GM12878 (cell line): ENCODE measurements at regions not wholly inside any gene's neighbourhood (a gene's known extent, or its start where the extent isn't known, plus 50 kb on each side); places are given as distances from the start of the nearest gene placed in this dataset.

Experiments used
- ATAC-seq: fragments of 200-7000 bp; cut with Tn5 transposase; 3 replicates; pipeline ENCODE4 v1.9.1; 2020; ENCODE audit warnings: mild to moderate bottlenecking, moderate library complexity
- BruUV-seq: library from RNA; stranded (reverse); fragments of 400-500 nt; replicated peaks from 2 replicates; lab custom pipeline; 2021; lab: Mats Ljungman, UMichigan
- CTCF ChIA-PET: fragments of 300-600 bp; sonication (Branson Sonifier 250); formaldehyde crosslinking; extraction: SDS; loops from one replicate; lab custom pipeline; 2021; ENCODE audit warnings: inconsistent platforms; lab: Yijun Ruan, JAX
- POLR2A ChIA-PET: fragments of 350-600 bp; formaldehyde crosslinking; extraction: SDS; loops from one replicate; lab custom pipeline; 2021; ENCODE audit warnings: inconsistent platforms; lab: Charles Lee
- RAD21 ChIA-PET: fragments of 300-600 bp; sonication (Branson Sonifier 250); formaldehyde crosslinking; loops from one replicate; lab custom pipeline; 2023; ENCODE audit warnings: antibody characterized with exemption; ENCODE audit not compliant: unreplicated experiment; lab: Charles Lee
- SMC1A ChIA-PET: fragments of 300-600 bp; sonication (Branson Sonifier 250); formaldehyde crosslinking; loops from one replicate; lab custom pipeline; 2023; ENCODE audit not compliant: unreplicated experiment, uncharacterized antibody; lab: Charles Lee
- DNase-seq: peaks from one replicate; pipeline ENCODE4 v3.0.0-alpha.2; 2011; ENCODE audit warnings: low read depth, low spot score
- FAIRE-seq: peaks from 3 replicates; lab custom pipeline; 2011; peaks lifted over from hg19 to GRCh38; lab: Jason Lieb, UNC
- H2AFZ ChIP-seq: 2 replicates; pipeline ENCODE4 v1.6.0; 2011; ENCODE audit warnings: low read depth, low read length, control low read depth; ENCODE audit not compliant: control insufficient read depth
- H3K27ac ChIP-seq: 2 replicates; pipeline ENCODE4 v1.5.1; 2011; ENCODE audit warnings: control low read depth; ENCODE audit not compliant: control insufficient read depth, insufficient read depth
- H3K27me3 ChIP-seq, 2 experiments: replicated peaks in 1 of 2; 2 replicates each; pipeline versions ENCODE4 v1.6.0 to v1.6.1; 2011; ENCODE audit warnings: low read length in 1 of 2; ENCODE audit not compliant: control insufficient read depth in 2 of 2, insufficient read depth in 2 of 2
- H3K36me3 ChIP-seq, 2 experiments: 2 replicates each; pipeline ENCODE4 v1.5.1; 2011; ENCODE audit warnings: low read length in 1 of 2; ENCODE audit not compliant: control insufficient read depth in 2 of 2, insufficient read depth in 2 of 2
- H3K4me1 ChIP-seq: 2 replicates; pipeline ENCODE4 v1.6.1; 2011; ENCODE audit warnings: mild to moderate bottlenecking, low read length, moderate library complexity, mixed read lengths; ENCODE audit not compliant: control insufficient read depth, insufficient read depth
- H3K4me2 ChIP-seq: 2 replicates; pipeline ENCODE4 v1.6.0; 2011; ENCODE audit warnings: control low read depth; ENCODE audit not compliant: control insufficient read depth, insufficient read depth
- H3K4me3 ChIP-seq: fragments of 200-600 bp; sonication (generic); 2 replicates; pipeline ENCODE4 v1.5.1; 2016
- H3K79me2 ChIP-seq: 2 replicates; pipeline ENCODE4 v1.6.0; 2011; ENCODE audit warnings: low read length; ENCODE audit not compliant: control insufficient read depth, insufficient read depth
- H3K9ac ChIP-seq: 2 replicates; pipeline ENCODE4 v1.8.0; 2011; ENCODE audit warnings: low read length, control low read depth, mixed read lengths; ENCODE audit not compliant: control insufficient read depth, insufficient read depth
- H3K9me3 ChIP-seq: replicated peaks from 3 replicates; pipeline ENCODE4 v1.5.1; 2011; ENCODE audit warnings: mild to moderate bottlenecking, low read length; ENCODE audit not compliant: control insufficient read depth, insufficient read depth
- H4K20me1 ChIP-seq: 2 replicates; pipeline ENCODE4 v1.6.0; 2011; ENCODE audit not compliant: control insufficient read depth, insufficient read depth
- CBX3 ChIP-seq: fragments of 200-600 bp; sonication (generic); IDR thresholded peaks from 2 replicates; pipeline ENCODE4 v1.6.1; 2016; ENCODE audit warnings: low read depth, borderline replicate concordance
- CHD1 ChIP-seq: IDR thresholded peaks from 2 replicates; pipeline ENCODE4 v1.6.1; 2012; ENCODE audit warnings: low read depth, low read length, improper control_type of control experiment
- ELK1 ChIP-seq: IDR thresholded peaks from 2 replicates; pipeline ENCODE4 v1.6.1; 2012; ENCODE audit warnings: low read depth, low read length, improper control_type of control experiment
- FOXM1 ChIP-seq: IDR thresholded peaks from 2 replicates; pipeline ENCODE4 v1.6.1; 2012; ENCODE audit warnings: low read depth, mild to moderate bottlenecking, inconsistent platforms, low read length, moderate library complexity
- HDGF ChIP-seq: fragments of 450-650 bp; IDR thresholded peaks from 2 replicates; pipeline ENCODE4 v1.6.1; 2016; ENCODE audit warnings: antibody characterized with exemption
- MEF2B ChIP-seq: fragments of 450-650 bp; IDR thresholded peaks from 2 replicates; pipeline ENCODE4 v1.6.1; 2018; ENCODE audit warnings: mild to moderate bottlenecking, moderate library complexity; ENCODE audit not compliant: partially characterized antibody, poor library complexity, severe bottlenecking
- USF2 ChIP-seq: IDR thresholded peaks from 2 replicates; pipeline ENCODE4 v1.6.1; 2011; ENCODE audit warnings: low read depth, low read length, improper control_type of control experiment, borderline replicate concordance
- ZBTB40 ChIP-seq: fragments of 450-650 bp; IDR thresholded peaks from 2 replicates; pipeline ENCODE4 v1.6.1; 2016; ENCODE audit warnings: mild to moderate bottlenecking, moderate library complexity, borderline replicate concordance
- ZNF207 ChIP-seq: fragments of 450-650 bp; IDR thresholded peaks from 2 replicates; pipeline ENCODE4 v1.6.1; 2014; ENCODE audit warnings: antibody characterized with exemption, mild to moderate bottlenecking, borderline replicate concordance
- WGBS: methylation state at CpG from one replicate; pipeline ENCODE4 v1.1.6; 2016; ENCODE audit warnings: low lambda C conversion rate; ENCODE audit not compliant: insufficient replicate concordance, insufficient coverage; ENCODE audit errors: missing lambda C conversion rate; 5-methylcytosine and 5-hydroxymethylcytosine counted together
- in situ Hi-C: fragments of 300-500 bp; cut with MboI; formaldehyde crosslinking; loops from 9 replicates; pipeline ENCODE4 v1.14.3; 2018; ENCODE audit warnings: mixed read lengths
- intact Hi-C: fragments of 100-400 bp; cut with micrococcal nuclease; formaldehyde crosslinking; loops from one replicate; pipeline ENCODE4 v1.14.2; 2022; ENCODE audit not compliant: unreplicated experiment
- TF ChIP-seq, protein P1 (sequence below): fragments of 450-650 bp; IDR thresholded peaks from 2 replicates; pipeline ENCODE4 v1.6.1; 2016; ENCODE audit warnings: mild to moderate bottlenecking

- POLR2A ChIA-PET: no interaction called here
- H3K4me1 ChIP-seq: no peaks in the 10 kb centered on the region
- in situ Hi-C loops: no loop called here
- no peak overlapping the region for H3K27ac ChIP-seq
- TF ChIP-seq ZNF207: no peak
- TF ChIP-seq USF2: no peak
- DNase-seq (no peak), ATAC-seq (no peak), FAIRE-seq (no peak)
- H4K20me1 ChIP-seq: no peaks in the 10 kb centered on the region
- no peaks in the 10 kb centered on the region for H3K9me3 ChIP-seq
- H3K9ac ChIP-seq: no peak overlapping the region
- H3K4me3 ChIP-seq: no peak overlapping the region
- 18% methylated on average over 1 of the region's 1 CpG for WGBS
- SMC1A ChIA-PET: interaction anchor here (1.3 kb wide), 1 partner anchor 10 kb away, joined by 3 read pairs; no protein-coding TSS in a partner anchor
- CTCF ChIA-PET: interaction anchor here (1.3 kb wide), 1 partner anchor 9 kb away, joined by 3 read pairs; no protein-coding TSS in a partner anchor
- H2AFZ ChIP-seq: no peak overlapping the region
- H3K4me2 ChIP-seq: no peak overlapping the region
- H3K36me3 ChIP-seq: no peaks in the 10 kb centered on the region
- H3K27me3 ChIP-seq: no peaks in the 10 kb centered on the region
- RAD21 ChIA-PET: no interaction called here
- no TSS peak for BruUV-seq
- intact Hi-C loops: no loop called here
- no peaks in the 10 kb centered on the region for H3K79me2 ChIP-seq
Observed at GRCh38 chr15:94970096-94970495, 738.7 kb downstream of the MCTP2 start.

- in situ Hi-C loops: no loop called here
- Histone ChIP-seq H3K27ac (no peak overlapping the region), H3K4me1 (no peaks in the 10 kb centered on the region), H3K36me3 (no peaks in the 10 kb centered on the region), H3K4me3 (no peak overlapping the region), H3K27me3 (no peaks in the 10 kb centered on the region), H2AFZ (no peak overlapping the region), H4K20me1 (no peaks in the 10 kb centered on the region), H3K9ac (no peak overlapping the region), H3K4me2 (no peak overlapping the region), H3K9me3 (no peaks in the 10 kb centered on the region), H3K79me2 (no peaks in the 10 kb centered on the region)
- RAD21 ChIA-PET: no interaction called here
- DNase-seq (no peak), FAIRE-seq (no peak), ATAC-seq (no peak)
- 15% methylated on average over 9 of the region's 9 CpGs for WGBS
- intact Hi-C loops: no loop called here
- CTCF ChIA-PET: interaction anchor here (1.3 kb wide), 1 partner anchor 10 kb away, joined by 3 read pairs; no protein-coding TSS in a partner anchor
- POLR2A ChIA-PET: no interaction called here
- BruUV-seq: no TSS peak
- SMC1A ChIA-PET: interaction anchor here (1.3 kb wide), 1 partner anchor 11 kb away, joined by 3 read pairs; no protein-coding TSS in a partner anchor
- TF ChIP-seq FOXM1: no peak
- TF ChIP-seq, protein P1, sequence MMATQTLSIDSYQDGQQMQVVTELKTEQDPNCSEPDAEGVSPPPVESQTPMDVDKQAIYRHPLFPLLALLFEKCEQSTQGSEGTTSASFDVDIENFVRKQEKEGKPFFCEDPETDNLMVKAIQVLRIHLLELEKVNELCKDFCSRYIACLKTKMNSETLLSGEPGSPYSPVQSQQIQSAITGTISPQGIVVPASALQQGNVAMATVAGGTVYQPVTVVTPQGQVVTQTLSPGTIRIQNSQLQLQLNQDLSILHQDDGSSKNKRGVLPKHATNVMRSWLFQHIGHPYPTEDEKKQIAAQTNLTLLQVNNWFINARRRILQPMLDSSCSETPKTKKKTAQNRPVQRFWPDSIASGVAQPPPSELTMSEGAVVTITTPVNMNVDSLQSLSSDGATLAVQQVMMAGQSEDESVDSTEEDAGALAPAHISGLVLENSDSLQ: no peak
- no peak for TF ChIP-seq CBX3
- no peak for TF ChIP-seq ZBTB40
- no peak for TF ChIP-seq CHD1
- TF ChIP-seq ELK1: no peak
- no peak for TF ChIP-seq MEF2B
- TF ChIP-seq HDGF: no peak
Observed at GRCh38 chr15:94970802-94971201, 739.4 kb downstream of the MCTP2 start.
